ENCODE measurements at regions not wholly inside any gene's neighbourhood (a gene's known extent, or its start where the extent isn't known, plus 50 kb on each side); places are given as distances from the start of the nearest gene placed in this dataset.

DNA sequence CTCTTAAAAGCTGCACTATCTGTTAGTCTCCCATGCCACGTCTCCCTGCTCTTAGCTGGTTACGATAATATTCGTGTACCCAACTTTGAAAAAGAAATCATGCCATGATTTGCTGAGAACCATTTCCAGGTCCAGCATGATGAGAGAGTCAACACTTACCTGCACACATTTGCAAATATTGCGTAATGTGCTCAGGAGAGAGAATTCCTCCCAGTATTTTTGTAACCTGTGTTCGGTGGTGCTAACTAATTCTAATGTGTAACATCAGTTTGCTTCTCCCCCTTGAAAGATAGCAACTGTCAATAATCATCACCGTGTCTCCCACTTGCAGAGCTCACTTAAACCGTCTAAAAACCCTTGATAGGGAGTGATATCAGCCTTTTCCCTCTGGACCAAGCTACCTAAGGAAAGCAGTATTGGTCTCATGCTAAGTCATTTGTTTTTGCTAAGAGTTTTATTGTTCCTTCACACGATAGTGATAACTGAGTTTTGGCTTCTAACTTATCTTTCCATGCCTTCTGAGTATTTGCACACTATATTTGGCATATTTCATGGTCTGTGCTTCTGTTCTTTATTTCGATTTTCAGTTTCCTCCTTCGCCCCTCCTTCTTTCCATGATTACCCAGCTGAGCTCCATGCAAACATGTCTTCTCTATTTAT is 61.1 kb upstream of the IRF2BP2 start:
- no peaks in the 10 kb centered on the region; a peak in 1 of 5 replicates for H3K36me3 ChIP-seq (replicated peaks in 1 of 2; ENCODE audit: control insufficient read depth in 1 of 2, insufficient read depth in 2 of 2, low read length in 2 of 2)
- in situ Hi-C loops (cut with HindIII; ENCODE audit: extremely low pct_ligation_motif_present, low pct_unique_long_range_greater_than_20kb) (no loop called here), intact Hi-C loops (cut with micrococcal nuclease; ENCODE audit: unreplicated experiment) (no loop called here)
- peaks cover 35% of the 10 kb centered on the region for H3K4me1 ChIP-seq (ENCODE audit: insufficient read depth, low read length)
- BruUV-seq (replicated peaks), result no TSS peak
- H3K27ac ChIP-seq (ENCODE audit: extremely low read length, insufficient read depth, low read length), result no peak overlapping the region
- no peak overlapping the region for H3K4me3 ChIP-seq (replicated peaks in 1 of 3; ENCODE audit: insufficient read depth in 1 of 3, low read depth in 2 of 3, low read length in 3 of 3)
- no peak overlapping the region for H3K9ac ChIP-seq (ENCODE audit: insufficient read depth, low read depth, low read length)
- FAIRE-seq, result peak; percentile 57
- no peaks in the 10 kb centered on the region for H4K20me1 ChIP-seq (ENCODE audit: insufficient read depth, low read length)
- H3K9me3 ChIP-seq (ENCODE audit: low read length), result peaks cover 19% of the 10 kb centered on the region; the same call in 1 of the 2 replicates
- CTCF ChIA-PET (ENCODE audit: low intra/inter-chr PET ratio, low total read pairs), result no interaction called here
- H3K4me2 ChIP-seq (ENCODE audit: low read depth, low read length), result peak overlapping the region; percentile 34; the same call in 1 of the 2 replicates
- no peaks in the 10 kb centered on the region for H3K79me2 ChIP-seq (ENCODE audit: insufficient read depth, low read length)
- POLR2A ChIA-PET, result interaction anchor here (1.4 to 1.9 kb wide), 4 partner anchors 45 to 66 kb away, joined by 3 to 7 read pairs (median 6); no protein-coding TSS in a partner anchor
- no peak overlapping the region for H2AFZ ChIP-seq (ENCODE audit: low read length)
- WGBS (ENCODE audit: low lambda C conversion rate), result 42% methylated on average over 10 of the region's 10 CpGs
- H3K27me3 ChIP-seq (ENCODE audit: control insufficient read depth in 1 of 2, insufficient read depth in 2 of 2, low read length in 2 of 2), result no peaks in the 10 kb centered on the region
- DNase-seq (ENCODE audit: low spot score), result peak; percentile 38
- ATAC-seq, result no peak
- TF ChIP-seq GATAD2A (CRISPR knock-in tag; IDR thresholded peaks at IDR 0.05) (peak; percentile 75), NONO (IDR thresholded peaks at IDR 0.05) (no peak), NONO (CRISPR knock-in tag; conservative IDR thresholded peaks at IDR 0.05) (no peak), ADNP (CRISPR knock-in tag; IDR thresholded peaks at IDR 0.05) (no peak), ASH2L (IDR thresholded peaks at IDR 0.05; ENCODE audit: insufficient read length, low read depth, low read length) (no peak), PRMT3 (CRISPR knock-in tag; IDR thresholded peaks at IDR 0.05; ENCODE audit: borderline replicate concordance, low read depth) (no peak), RBFOX2 (IDR thresholded peaks at IDR 0.05; ENCODE audit: low read depth, low read length) (no peak), ZNF75D (CRISPR knock-in tag; IDR thresholded peaks at IDR 0.05; ENCODE audit: borderline replicate concordance) (no peak), KAT7 (CRISPR knock-in tag; IDR thresholded peaks at IDR 0.05; ENCODE audit: borderline replicate concordance) (no peak)
- TF ChIP-seq, protein P1, sequence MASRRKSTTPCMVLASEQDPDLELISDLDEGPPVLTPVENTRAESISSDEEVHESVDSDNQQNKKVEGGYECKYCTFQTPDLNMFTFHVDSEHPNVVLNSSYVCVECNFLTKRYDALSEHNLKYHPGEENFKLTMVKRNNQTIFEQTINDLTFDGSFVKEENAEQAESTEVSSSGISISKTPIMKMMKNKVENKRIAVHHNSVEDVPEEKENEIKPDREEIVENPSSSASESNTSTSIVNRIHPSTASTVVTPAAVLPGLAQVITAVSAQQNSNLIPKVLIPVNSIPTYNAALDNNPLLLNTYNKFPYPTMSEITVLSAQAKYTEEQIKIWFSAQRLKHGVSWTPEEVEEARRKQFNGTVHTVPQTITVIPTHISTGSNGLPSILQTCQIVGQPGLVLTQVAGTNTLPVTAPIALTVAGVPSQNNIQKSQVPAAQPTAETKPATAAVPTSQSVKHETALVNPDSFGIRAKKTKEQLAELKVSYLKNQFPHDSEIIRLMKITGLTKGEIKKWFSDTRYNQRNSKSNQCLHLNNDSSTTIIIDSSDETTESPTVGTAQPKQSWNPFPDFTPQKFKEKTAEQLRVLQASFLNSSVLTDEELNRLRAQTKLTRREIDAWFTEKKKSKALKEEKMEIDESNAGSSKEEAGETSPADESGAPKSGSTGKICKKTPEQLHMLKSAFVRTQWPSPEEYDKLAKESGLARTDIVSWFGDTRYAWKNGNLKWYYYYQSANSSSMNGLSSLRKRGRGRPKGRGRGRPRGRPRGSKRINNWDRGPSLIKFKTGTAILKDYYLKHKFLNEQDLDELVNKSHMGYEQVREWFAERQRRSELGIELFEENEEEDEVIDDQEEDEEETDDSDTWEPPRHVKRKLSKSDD (CRISPR knock-in tag; IDR thresholded peaks at IDR 0.05; ENCODE audit: low read depth), result no peak
- TF ChIP-seq, protein P2, sequence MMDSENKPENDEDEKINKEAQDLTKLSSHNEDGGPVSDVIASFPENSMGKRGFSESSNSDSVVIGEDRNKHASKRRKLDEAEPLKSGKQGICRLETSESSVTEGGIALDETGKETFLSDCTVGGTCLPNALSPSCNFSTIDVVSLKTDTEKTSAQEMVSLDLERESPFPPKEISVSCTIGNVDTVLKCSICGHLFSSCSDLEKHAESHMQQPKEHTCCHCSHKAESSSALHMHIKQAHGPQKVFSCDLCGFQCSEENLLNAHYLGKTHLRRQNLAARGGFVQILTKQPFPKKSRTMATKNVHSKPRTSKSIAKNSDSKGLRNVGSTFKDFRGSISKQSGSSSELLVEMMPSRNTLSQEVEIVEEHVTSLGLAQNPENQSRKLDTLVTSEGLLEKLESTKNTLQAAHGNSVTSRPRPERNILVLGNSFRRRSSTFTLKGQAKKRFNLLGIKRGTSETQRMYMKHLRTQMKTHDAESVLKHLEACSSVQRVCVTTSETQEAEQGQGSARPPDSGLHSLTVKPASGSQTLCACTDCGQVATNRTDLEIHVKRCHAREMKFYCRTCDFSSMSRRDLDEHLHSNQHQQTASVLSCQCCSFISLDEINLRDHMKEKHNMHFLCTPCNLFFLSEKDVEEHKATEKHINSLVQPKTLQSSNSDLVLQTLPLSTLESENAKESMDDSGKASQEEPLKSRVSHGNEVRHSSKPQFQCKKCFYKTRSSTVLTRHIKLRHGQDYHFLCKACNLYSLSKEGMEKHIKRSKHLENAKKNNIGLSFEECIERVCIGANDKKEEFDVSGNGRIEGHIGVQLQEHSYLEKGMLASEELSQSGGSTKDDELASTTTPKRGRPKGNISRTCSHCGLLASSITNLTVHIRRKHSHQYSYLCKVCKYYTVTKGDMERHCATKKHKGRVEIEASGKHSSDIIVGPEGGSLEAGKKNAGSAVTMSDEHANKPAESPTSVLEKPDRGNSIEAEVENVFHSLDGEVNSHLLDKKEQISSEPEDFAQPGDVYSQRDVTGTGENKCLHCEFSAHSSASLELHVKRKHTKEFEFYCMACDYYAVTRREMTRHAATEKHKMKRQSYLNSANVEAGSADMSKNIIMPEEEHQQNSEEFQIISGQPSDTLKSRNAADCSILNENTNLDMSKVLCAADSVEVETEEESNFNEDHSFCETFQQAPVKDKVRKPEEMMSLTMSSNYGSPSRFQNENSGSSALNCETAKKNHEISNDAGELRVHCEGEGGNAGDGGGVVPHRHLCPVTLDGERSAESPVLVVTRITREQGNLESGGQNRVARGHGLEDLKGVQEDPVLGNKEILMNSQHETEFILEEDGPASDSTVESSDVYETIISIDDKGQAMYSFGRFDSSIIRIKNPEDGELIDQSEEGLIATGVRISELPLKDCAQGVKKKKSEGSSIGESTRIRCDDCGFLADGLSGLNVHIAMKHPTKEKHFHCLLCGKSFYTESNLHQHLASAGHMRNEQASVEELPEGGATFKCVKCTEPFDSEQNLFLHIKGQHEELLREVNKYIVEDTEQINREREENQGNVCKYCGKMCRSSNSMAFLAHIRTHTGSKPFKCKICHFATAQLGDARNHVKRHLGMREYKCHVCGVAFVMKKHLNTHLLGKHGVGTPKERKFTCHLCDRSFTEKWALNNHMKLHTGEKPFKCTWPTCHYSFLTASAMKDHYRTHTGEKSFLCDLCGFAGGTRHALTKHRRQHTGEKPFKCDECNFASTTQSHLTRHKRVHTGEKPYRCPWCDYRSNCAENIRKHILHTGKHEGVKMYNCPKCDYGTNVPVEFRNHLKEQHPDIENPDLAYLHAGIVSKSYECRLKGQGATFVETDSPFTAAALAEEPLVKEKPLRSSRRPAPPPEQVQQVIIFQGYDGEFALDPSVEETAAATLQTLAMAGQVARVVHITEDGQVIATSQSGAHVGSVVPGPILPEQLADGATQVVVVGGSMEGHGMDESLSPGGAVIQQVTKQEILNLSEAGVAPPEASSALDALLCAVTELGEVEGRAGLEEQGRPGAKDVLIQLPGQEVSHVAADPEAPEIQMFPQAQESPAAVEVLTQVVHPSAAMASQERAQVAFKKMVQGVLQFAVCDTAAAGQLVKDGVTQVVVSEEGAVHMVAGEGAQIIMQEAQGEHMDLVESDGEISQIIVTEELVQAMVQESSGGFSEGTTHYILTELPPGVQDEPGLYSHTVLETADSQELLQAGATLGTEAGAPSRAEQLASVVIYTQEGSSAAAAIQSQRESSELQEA (CRISPR knock-in tag; IDR thresholded peaks at IDR 0.05; ENCODE audit: not compliant biosample characterization), result no peak
- TF ChIP-seq, protein P3, sequence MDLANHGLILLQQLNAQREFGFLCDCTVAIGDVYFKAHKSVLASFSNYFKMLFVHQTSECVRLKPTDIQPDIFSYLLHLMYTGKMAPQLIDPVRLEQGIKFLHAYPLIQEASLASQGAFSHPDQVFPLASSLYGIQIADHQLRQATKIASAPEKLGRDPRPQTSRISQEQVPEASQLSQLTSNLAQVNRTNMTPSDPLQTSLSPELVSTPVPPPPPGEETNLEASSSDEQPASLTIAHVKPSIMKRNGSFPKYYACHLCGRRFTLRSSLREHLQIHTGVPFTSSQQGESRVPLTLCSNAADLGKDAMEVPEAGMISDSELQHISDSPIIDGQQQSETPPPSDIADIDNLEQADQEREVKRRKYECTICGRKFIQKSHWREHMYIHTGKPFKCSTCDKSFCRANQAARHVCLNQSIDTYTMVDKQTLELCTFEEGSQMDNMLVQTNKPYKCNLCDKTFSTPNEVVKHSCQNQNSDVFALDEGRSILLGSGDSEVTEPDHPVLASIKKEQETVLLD (CRISPR knock-in tag; IDR thresholded peaks at IDR 0.05; ENCODE audit: low read depth), result no peak
